HG03159 (cell line): ENCODE measurements at regions not wholly inside any gene's neighbourhood (a gene's known extent, or its start where the extent isn't known, plus 50 kb on each side); places are given as distances from the start of the nearest gene placed in this dataset.

Experiments
- ATAC-seq: cut with Tn5 transposase; IDR thresholded peaks from one replicate; pipeline ENCODE4 v1.9.1; 2021; ENCODE audit warnings: mild to moderate bottlenecking, moderate library complexity; ENCODE audit not compliant: unreplicated experiment

DNA sequence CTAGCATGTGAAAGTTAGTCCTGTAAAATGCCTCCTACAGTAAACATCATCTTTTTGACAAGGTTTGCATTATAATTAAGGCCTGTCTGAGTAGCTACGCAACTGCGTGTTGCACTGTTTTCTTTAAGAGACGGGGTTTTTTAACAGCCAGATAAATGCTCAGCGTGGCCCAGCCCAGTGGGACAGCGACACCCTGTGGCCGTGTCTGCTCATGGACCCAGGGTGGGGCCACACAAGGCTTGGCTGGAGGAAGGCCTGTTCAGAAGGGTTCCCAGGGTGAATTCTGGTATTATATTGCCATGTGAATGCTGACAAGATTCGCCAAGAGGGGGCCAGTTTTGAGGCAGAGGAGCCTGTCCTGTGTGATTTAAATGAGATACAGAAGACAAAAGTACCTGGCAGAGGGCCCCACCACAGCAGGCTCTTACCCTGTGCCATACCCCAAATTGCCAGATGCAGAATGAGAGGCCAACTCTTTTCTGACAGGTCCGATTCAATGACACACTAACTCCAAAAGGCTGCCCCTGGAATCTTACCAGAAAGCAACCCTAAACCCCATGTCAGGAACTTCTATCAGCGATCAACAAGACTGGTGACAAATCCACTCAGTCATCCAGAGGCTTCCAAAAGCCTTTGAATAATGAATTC is 65.9 kb upstream of the IRX6 start:
- ATAC-seq = peak; percentile 82

DNA sequence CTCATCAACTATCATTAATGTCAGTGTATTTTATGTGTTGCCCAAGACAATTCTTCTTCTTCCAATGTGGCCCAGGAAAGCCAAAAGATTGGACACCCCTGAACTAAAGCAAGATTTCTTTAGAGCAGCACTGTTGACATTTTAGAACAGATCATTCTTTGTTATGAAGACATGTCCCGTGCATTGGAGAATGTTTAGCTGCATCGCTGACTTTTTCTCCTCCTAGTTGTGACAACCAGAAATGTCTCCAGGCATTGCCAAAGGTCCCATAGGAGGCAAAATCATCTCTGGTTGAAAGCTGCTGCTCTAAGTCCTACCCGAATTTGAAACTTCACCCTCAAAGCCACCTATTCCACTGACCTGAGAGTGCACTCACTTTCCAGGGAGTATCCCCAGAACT is 62.7 kb upstream of the IRX6 start:
- ATAC-seq = no peak

DNA sequence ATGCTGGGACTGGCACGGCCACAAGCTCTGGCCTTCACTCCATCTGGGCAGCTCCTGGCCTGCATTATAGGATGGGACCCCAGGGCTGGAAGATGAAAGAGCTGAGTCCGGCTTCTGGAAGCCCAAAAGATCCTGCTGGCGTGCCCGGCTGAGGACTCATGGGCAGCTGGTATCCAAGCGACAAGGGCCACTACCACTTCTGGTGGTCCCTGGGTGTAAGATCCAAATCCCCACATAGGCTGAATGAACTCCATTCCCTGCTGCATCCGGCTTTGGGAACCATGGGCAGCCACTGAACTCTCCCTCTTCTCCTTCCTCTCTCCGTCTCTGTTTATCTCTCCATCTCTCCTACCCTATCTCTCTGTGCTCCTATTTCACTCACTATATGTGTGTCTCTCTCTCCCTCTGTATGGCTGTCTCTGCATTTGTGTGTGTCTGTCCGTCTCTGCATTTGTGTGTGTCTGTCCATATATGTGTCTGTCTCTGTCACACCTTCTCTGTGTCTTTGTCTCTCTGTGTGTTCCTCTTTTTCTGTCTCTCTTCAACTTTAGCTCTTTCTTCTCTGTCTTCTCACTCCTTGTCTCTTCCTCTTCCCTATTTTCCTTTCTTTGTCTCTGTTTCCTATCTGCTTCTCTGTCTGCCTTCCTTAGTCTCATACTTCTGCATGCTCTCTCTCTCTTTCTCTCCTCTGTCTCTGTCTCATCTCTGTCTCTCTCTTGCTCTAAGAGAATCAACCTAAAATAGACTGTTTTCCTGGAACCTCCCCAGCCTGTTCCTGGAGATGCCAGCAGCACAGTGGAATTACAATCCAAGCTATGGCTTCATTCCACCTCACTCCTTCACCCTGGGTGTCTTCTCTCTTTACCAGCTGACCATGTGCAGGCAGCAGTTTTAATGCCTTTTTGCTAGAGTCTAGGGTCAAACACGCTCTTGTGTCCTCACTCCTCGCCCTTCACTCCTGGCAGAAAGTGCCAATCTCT is 60.4 kb upstream of the IRX6 start:
- no peak for ATAC-seq

DNA sequence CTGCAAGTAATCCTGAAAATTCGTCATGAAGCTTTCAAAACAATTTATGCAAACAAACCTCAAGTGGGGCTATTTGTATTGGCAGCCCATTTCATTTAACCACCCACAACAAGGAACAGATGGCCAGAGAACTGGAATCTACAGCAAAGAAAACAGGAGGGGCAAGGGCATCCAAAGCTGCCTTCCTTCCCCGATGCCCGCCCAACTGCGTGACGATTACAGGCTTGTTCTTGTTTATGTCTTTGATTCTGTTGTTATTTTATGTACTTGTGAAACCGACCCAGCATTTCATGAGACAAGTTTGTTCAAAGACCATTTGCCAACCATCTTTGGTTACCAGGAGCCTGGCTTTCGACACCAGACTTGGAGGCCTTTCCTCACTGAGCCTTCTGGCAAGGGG is 59.1 kb upstream of the IRX6 start:
- no peak for ATAC-seq

DNA sequence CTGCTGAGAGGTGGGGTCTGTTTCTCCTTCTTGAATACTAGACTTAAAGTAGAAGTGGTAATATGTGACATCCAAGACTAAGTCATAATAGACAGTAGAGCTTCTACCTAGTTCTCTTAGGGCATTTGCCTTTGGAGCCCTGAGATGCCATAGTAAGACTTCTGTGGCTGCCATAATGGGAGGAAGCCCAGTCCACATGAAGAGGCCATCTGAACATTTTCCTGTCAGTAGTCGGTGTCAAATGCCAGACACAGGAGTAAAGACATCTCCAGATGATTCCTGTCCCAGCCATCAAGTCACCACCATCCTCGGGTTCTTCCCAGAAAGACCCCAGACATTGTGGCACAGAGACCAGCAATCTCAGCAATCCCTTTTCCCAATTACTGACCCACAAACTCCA is 58.1 kb upstream of the IRX6 start:
- no peak for ATAC-seq

DNA sequence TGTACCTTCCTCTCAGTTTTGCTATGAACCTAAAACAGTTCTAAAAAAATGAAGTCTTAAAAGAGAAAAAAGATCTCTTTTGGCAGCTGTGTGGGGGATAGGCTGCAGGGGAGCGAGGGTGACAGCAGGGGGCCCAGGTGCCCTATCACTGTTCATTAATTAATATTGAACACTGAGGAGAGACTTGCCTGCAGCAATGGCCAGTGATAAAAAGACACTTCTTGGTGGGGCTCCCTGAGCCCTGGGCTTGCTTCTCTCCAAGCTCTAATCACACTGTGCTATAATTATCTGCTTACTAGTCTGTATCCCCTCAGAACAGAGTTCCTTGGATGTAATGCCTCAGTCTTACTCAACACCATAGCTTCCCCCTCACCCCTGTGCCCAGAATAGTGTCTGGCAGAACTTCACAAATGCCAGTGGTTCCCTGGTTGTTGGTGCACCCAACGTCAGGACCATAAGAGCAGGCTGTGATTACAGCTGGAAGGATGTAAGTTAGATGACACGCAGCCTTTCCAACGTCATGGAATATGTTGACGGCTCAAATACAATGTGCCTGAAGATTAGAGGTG is 52.0 kb upstream of the IRX6 start:
- no peak for ATAC-seq

DNA sequence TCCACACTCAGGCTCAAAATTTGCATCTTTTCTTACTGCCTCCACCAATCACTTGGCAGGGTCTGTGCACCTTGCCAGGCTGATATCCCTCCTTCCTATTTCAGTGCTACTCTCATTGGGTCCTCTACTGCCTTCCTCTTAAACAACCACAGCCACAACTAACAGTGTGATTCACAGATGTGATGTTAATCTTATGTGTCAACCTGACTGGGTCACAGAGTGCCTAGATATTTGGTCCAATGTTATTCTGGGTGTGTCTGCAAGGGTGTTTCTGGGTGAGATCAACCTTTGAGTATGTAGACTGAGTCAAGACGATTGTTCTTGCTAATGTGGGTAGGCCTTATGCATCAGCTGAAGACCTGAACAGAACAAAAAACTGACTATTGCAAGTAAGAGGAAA is 51.3 kb upstream of the IRX6 start:
- no peak for ATAC-seq

DNA sequence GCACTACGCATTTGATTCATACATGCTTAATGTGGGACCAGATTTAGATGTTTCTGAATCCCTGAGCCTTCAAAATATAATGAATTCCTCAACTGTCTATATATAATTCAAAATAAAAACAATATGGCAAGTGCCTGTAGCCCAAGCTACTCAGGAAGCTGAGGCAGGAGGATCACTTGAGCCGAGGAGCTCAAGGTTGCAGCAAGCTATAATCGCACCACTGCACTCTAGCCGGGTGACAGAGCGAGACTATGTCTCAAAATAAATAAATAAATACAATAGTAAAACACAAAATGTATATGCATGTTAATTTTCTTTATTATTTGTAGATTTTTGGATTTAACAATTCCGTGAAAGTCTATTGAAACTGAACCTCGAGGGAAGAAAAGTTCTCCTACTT is 50.6 kb upstream of the IRX6 start:
- ATAC-seq = no peak

DNA sequence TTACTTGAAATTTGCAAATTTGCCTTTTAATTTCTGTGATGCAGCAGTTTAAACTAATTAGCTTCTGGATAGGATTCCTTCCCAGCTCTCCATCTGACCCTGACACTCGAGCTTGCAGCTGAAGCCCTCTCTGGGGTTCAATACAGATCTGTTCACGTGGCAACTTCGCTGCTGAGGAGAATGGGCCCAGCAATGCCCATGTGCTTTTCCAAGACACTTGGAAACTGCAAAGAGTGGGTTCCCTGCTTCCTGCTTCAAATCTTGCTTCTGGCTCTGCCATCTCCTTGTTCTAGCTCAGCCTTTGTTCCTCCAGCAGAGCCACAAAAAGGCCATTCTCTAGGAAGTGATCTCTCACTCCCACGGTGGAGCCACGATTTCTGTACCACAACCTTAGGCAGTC is 50.0 kb upstream of the IRX6 start:
- no peak for ATAC-seq
